ENCODE measurements at regions not wholly inside any gene's neighbourhood (a gene's known extent, or its start where the extent isn't known, plus 50 kb on each side); places are given as distances from the start of the nearest gene placed in this dataset.

DNA sequence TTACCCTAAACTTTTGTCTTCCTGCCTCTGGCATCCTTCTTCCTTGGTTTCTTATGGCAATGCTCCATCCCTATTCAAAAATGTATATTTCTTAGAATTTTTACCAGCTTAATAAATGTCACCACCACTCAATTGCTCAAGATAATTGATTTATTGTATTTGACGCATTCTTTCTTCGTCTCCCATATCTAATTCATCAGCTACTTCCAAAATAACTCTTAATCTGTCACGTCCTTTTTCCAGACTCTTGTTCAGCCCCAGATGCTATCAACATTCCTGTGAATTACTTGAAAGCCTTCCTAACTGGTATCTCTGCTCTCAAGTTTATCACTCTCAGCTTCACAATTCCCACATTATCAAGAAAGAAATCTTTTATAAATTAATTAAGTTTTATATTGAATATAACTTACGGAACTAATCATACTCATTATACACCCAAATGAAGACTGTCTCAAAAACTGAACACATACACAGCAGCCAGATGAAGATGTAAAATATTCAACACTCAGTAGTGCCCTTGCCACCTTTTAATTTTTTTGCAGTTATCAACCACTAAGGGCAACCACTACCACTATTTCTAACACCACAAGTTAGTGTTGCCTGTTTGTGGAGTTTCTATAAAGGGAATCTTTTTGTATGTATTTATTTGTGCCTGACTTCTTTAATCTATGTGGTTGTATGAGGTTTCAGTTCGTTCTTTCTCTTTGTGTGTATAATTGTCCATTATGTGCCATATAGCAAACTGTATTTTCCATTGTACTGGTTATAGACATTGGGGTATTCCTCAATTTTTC, 2295.4 kb downstream of the PCDH9 start:
- Histone ChIP-seq H3K4me3 (no peak overlapping the region), H3K9me3 (no peaks in the 10 kb centered on the region), H3K27me3 (no peaks in the 10 kb centered on the region), H3K27ac (no peak overlapping the region), H3K36me3 (no peaks in the 10 kb centered on the region), H3K4me1 (no peaks in the 10 kb centered on the region)
- 71 to 78% methylated on average over 5 of the region's 5 CpGs for WGBS, 2 donors (ENCODE audit: low coverage in 1 of 2)
- no peak for TF ChIP-seq EP300 (IDR thresholded peaks at IDR 0.05)
- TF ChIP-seq, protein P1, sequence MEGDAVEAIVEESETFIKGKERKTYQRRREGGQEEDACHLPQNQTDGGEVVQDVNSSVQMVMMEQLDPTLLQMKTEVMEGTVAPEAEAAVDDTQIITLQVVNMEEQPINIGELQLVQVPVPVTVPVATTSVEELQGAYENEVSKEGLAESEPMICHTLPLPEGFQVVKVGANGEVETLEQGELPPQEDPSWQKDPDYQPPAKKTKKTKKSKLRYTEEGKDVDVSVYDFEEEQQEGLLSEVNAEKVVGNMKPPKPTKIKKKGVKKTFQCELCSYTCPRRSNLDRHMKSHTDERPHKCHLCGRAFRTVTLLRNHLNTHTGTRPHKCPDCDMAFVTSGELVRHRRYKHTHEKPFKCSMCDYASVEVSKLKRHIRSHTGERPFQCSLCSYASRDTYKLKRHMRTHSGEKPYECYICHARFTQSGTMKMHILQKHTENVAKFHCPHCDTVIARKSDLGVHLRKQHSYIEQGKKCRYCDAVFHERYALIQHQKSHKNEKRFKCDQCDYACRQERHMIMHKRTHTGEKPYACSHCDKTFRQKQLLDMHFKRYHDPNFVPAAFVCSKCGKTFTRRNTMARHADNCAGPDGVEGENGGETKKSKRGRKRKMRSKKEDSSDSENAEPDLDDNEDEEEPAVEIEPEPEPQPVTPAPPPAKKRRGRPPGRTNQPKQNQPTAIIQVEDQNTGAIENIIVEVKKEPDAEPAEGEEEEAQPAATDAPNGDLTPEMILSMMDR (IDR thresholded peaks at IDR 0.05): no peak
- no peak for TF ChIP-seq POLR2A (IDR thresholded peaks at IDR 0.05)
- no peak for TF ChIP-seq POLR2AphosphoS5 (IDR thresholded peaks at IDR 0.05)
- no peak for ATAC-seq

DNA sequence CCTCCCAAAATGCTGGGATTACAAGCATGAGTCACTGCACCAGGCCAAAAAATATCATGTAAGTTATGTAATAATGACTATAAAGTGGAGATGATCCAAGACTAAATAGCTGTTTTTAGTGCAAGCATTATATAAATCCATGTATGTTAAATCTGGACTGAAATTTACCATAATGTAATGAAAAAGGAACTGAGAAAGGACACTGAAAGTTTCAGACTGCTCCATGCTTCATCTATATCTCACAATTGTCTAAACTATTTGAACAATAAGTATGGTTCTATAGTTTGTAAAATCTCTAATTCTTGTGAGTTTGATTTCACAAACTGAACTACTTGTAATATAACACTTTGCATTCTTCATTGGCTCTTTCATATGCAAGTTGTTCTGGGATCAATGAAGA, 2299.5 kb downstream of the PCDH9 start:
- H3K9me3 ChIP-seq: no peaks in the 10 kb centered on the region

DNA sequence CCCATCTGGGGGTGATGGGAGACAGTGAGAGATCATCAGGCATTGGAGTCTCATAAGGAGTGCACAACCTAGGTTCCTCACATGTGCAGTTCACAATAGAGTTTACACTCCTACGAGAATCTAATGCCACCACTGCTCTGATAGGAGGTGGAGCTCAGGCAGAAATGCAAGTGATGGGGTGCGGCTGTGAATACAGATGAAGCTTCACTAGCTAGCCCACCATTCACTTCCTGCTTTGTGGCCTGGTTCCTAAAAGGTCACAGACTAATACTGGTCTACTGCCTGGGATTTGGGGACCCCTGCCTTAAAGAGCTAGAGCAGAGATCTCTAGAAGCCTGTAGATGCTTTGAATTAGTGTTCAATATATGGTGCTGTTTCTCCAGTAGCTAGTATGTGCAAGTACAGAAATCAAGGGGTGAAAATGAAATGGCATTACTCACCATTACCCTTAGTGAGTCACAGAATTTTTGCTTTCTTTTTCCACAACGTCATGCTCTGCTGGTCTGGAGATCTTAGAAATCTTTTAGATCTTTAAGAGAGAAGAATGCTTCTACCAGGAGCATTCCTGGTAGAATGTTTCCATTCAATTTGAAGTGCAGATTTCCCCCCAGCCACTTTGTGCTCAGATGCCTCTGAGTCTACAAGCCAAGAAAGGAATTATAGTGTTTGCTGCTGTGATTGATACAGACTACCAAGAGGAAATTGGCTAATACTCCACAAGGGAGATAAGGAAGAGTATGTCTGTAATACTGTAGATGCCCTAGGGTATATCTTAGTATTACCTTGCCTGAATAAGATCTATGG, 2301.2 kb downstream of the PCDH9 start:
- 71 to 83% methylated on average over 3 of the region's 3 CpGs for WGBS, 2 donors (ENCODE audit: low coverage in 1 of 2)
- H3K4me3 ChIP-seq: no peak overlapping the region
- no peaks in the 10 kb centered on the region for H3K9me3 ChIP-seq
- no peaks in the 10 kb centered on the region for H3K27me3 ChIP-seq
- H3K27ac ChIP-seq: no peak overlapping the region
- H3K4me1 ChIP-seq: no peaks in the 10 kb centered on the region
- no peak for ATAC-seq
- TF ChIP-seq EP300 (IDR thresholded peaks at IDR 0.05) (no peak), POLR2AphosphoS5 (IDR thresholded peaks at IDR 0.05) (no peak), POLR2A (IDR thresholded peaks at IDR 0.05) (no peak)
- TF ChIP-seq, protein P1 (IDR thresholded peaks at IDR 0.05): no peak
- no peaks in the 10 kb centered on the region for H3K36me3 ChIP-seq

More for the DNA sequence above, 2299.5 kb downstream of the PCDH9 start:
- H3K27me3 ChIP-seq: no peaks in the 10 kb centered on the region
- H3K36me3 ChIP-seq: no peaks in the 10 kb centered on the region
- no peak for ATAC-seq
- H3K4me3 ChIP-seq: no peak overlapping the region
- TF ChIP-seq POLR2A (IDR thresholded peaks at IDR 0.05): no peak
- no peak for TF ChIP-seq EP300 (IDR thresholded peaks at IDR 0.05)
- TF ChIP-seq, protein P1 (IDR thresholded peaks at IDR 0.05): no peak
- no peak for TF ChIP-seq POLR2AphosphoS5 (IDR thresholded peaks at IDR 0.05)
- no peak overlapping the region for H3K27ac ChIP-seq
- no peaks in the 10 kb centered on the region for H3K4me1 ChIP-seq

DNA sequence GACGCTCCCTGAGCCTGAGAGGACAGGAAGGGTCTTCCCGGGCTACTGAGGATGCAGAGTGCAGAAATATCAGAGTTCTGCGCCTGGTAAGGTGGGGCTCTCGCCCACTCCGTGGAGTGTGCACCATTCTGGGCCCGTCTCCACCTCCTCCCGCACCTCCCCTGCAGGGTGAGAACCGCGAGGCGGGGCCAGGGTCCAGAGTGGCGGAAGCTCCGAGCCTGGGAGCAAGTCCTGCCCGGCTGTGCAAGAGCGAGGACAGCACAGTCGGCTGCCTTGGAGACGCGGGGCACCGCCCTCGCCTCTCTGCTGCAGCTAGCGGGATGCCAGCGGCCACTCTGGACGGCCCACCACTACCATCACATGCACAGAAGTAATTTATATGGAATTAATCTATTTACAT, 2304.4 kb downstream of the PCDH9 start:
- ATAC-seq: no peak
- Histone ChIP-seq H3K27me3 (no peaks in the 10 kb centered on the region), H3K9me3 (no peaks in the 10 kb centered on the region), H3K27ac (no peak overlapping the region), H3K36me3 (no peaks in the 10 kb centered on the region), H3K4me1 (no peaks in the 10 kb centered on the region), H3K4me3 (no peak overlapping the region)
- 100% methylated on average over 1 to 9 of the region's 22 CpGs for WGBS, 2 donors (ENCODE audit: low coverage in 1 of 2)
- TF ChIP-seq POLR2AphosphoS5 (IDR thresholded peaks at IDR 0.05) (no peak), EP300 (IDR thresholded peaks at IDR 0.05) (no peak), POLR2A (IDR thresholded peaks at IDR 0.05) (no peak)
- TF ChIP-seq, protein P1 (IDR thresholded peaks at IDR 0.05): no peak

Data from gastroesophageal sphincter (tissue), 4 donors.